ENCODE measurements at regions not wholly inside any gene's neighbourhood (a gene's known extent, or its start where the extent isn't known, plus 50 kb on each side); places are given as distances from the start of the nearest gene placed in this dataset.
"Not testable (repeated sequence)": the region's sequence is repeated elsewhere in the genome, so short reads cannot be mapped to it uniquely, and the experiment has no call there.

- in situ Hi-C loops (cut with HindIII; ENCODE audit: low sequenced_read_pairs): loop anchor here (25.0 kb wide), 1 partner anchor 103 kb away; no protein-coding TSS in a partner anchor
These were observed 99.8 kb upstream of the ALX4 start for GRCh38 chr11:44409558-44410236.

GRCh38 chr11:44416776-44417175 is 106.8 kb upstream of the ALX4 start:
- in situ Hi-C loops (cut with HindIII; ENCODE audit: low sequenced_read_pairs): loop anchor here (25.0 kb wide), 1 partner anchor 96 kb away; no protein-coding TSS in a partner anchor

- in situ Hi-C loops (cut with HindIII; ENCODE audit: low sequenced_read_pairs): loop anchor here (25.0 kb wide), 1 partner anchor 94 kb away; no protein-coding TSS in a partner anchor
These were observed 108.0 kb upstream of the ALX4 start for GRCh38 chr11:44417731-44418455.

DNA sequence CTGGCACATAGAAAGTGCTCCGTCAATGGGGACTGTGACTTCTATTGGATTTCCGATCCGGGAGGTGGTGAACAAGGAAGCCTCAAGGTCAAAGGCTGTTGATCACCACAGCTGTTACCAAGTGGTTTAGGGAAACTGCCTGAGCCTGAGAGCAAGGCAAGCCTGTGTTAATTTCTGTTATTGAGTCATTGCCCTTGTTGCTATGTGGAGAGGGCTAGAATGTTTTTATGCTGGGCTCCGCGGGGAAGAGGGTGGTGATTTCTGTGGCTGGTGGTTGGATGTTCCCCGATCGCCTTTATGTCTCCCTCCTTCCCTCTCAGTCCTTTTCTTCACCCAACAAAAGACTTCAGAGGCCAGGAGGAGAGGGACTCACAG is 108.5 kb upstream of the ALX4 start:
- in situ Hi-C loops (cut with HindIII; ENCODE audit: low sequenced_read_pairs): loop anchor here (25.0 kb wide), 1 partner anchor 94 kb away; no protein-coding TSS in a partner anchor

GRCh38 chr11:44421090-44421675 is 111.2 kb upstream of the ALX4 start:
- in situ Hi-C loops (cut with HindIII; ENCODE audit: low sequenced_read_pairs): loop anchor here (25.0 kb wide), 1 partner anchor 91 kb away; no protein-coding TSS in a partner anchor

- in situ Hi-C loops (cut with HindIII; ENCODE audit: low sequenced_read_pairs): loop anchor here (25.0 kb wide), 1 partner anchor 89 kb away; no protein-coding TSS in a partner anchor
These were observed 113.3 kb upstream of the ALX4 start for GRCh38 chr11:44423289-44423688.

GRCh38 chr11:44424841-44425240 is 114.9 kb upstream of the ALX4 start:
- in situ Hi-C loops (cut with HindIII; ENCODE audit: low sequenced_read_pairs): loop anchor here (25.0 kb wide), 1 partner anchor 87 kb away; no protein-coding TSS in a partner anchor

GRCh38 chr11:44426119-44426518 is 116.2 kb upstream of the ALX4 start:
- in situ Hi-C loops (cut with HindIII; ENCODE audit: low sequenced_read_pairs): no loop called here

GRCh38 chr11:44426958-44427357 is 117.0 kb upstream of the ALX4 start:
- in situ Hi-C loops (cut with HindIII; ENCODE audit: low sequenced_read_pairs): no loop called here

DNA sequence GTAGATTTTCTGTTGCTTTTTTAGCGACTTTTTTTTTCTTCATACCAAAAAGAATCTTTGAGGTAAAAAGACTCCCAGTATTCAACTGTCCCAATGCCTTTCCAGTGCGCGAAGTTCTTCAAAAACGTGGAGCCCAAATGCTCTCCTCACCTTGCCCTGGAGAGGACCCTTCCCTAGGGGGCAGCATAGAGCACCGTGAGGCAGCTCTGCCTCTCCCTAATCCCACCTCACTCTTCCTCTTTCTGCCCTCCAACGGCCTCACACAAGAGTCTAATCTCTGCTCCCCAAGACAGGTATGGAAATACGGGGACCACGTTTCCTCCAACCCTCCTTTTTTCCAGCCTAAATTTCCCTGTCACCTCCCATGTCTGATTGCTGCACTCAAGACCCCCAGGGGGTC is 117.5 kb upstream of the ALX4 start:
- in situ Hi-C loops (cut with HindIII; ENCODE audit: low sequenced_read_pairs): no loop called here

DNA sequence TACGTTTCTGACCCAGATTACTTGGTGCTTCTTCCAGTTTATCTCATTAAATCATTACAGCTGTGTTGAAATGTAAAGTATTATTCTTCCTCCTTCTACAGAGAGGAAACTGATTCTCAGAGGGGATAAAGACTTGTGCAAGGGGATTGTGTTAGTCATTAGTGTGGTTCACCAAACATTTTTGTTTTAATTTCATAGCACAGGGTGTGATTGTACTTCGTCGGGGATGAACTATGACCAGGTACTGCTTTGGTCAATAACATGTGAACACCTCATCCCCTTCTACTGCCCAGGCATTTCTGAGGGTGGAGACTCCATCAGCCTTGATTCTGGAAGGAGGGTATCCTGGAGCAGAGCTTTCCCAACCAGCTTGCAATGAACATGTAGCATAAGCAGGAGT is 120.2 kb upstream of the ALX4 start:
- in situ Hi-C loops (cut with HindIII; ENCODE audit: low sequenced_read_pairs): no loop called here

- in situ Hi-C loops (cut with HindIII; ENCODE audit: low sequenced_read_pairs): no loop called here
These were observed 124.3 kb upstream of the ALX4 start for GRCh38 chr11:44434191-44434590.

GRCh38 chr11:44437122-44437521 is 127.2 kb upstream of the ALX4 start:
- in situ Hi-C loops (cut with HindIII; ENCODE audit: low sequenced_read_pairs): no loop called here

- in situ Hi-C loops (cut with HindIII; ENCODE audit: low sequenced_read_pairs): not testable (repeated sequence)
These were observed 122.4 kb upstream of the CD82 start for GRCh38 chr11:44442893-44443673.

DNA sequence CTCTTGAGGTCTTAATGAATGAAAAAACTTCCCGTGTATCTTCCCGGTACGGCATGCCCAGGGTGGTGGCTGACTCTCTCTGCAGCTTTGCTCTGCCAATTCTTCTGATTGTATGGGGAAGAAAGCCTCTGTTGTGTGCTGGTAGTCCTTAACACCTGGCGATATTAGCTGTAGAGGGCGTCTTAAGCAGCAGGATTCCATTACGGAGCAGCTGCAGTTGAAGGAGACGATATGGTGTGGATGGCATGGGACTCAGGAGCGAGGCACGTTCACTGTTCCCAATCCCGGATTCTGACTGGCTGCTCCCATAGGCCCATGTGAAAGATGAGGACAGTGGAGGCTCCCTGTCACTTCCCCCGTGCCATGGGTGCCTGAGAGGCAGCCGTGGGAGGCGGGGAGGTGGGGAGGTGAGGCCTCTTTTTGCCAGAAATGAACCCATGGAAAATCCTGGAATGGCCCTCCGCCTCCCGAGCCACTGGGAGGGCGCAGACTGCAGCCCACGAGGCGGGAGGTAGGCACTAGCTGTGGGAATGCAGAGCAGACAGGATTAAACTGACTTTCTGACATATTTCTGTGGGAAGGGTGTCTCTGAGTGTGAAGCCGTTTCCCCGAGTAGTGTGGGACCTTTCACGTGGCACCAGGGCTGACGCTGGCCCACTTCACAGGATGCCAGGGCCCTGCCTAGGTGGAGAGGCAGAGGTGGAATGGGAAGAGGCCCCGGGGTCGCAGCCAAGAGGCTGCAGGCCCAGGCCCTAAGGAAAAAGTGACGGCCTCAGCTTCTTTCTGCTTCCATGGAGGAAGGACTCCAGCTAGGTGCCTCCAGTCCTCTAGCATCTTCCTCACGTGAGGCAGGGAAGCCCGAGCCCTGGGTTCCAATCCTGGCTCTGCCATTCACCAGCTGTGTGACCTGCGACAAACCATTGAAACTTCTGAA is 121.4 kb upstream of the CD82 start:
- in situ Hi-C loops (cut with HindIII; ENCODE audit: low sequenced_read_pairs): no loop called here

DNA sequence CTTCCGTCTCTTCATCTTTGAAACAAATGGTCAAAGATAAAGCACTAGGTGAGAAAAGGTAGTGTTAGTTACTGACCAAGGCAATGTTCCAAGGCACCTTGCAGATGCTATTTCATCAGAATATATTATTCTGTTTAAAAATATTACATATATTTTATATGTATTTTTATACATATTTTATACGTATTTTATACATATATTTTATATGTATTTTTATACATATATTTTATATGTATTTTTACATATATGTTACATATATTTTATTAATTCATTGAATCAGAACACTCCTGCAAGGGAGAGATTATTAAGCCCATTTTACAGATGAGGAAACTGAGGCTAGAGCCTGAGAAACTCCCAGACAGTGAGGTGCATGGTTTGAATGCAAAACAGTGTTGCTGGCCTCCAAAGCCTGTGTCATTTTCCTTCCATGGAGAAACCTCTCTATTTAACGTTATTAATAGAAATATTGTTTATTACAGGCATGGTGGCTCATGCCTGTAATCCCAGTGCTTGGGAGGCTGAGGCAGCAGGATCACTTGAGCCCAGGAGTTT is 120.6 kb upstream of the CD82 start:
- in situ Hi-C loops (cut with HindIII; ENCODE audit: low sequenced_read_pairs): no loop called here

GRCh38 chr11:44445500-44446365 is 119.7 kb upstream of the CD82 start:
- in situ Hi-C loops (cut with HindIII; ENCODE audit: low sequenced_read_pairs): no loop called here

GRCh38 chr11:44446366-44446762 is 119.1 kb upstream of the CD82 start:
- in situ Hi-C loops (cut with HindIII; ENCODE audit: low sequenced_read_pairs): no loop called here
